ENCODE measurements at regions not wholly inside any gene's neighbourhood (a gene's known extent, or its start where the extent isn't known, plus 50 kb on each side); places are given as distances from the start of the nearest gene placed in this dataset.

DNA sequence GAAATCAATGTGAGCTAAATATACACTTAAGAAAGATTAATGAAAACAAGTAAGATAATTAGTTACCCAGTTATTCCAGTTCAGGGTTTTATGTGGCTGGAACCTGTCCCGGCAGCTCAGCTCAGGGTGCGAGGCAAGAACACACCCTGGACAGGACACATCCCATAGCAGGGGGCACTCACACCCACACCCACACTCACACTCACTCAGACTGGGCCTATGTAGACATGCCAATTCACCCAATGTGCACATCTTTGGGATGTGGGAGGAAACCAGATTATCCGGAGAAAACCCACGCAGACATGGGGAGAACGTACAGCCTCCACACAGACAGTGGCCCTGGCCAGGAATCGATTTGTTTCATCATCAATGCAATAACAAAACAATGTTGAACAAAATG lies 66.0 kb upstream of the TMCC3 start:
- H3K27me3 ChIP-seq (ENCODE audit: insufficient read depth, low read depth), result no peaks in the 10 kb centered on the region
- H3K9me3 ChIP-seq (ENCODE audit: insufficient read depth, low read depth), result no peaks in the 10 kb centered on the region
- BruUV-seq (replicated peaks), result no TSS peak
- ChIA-PET CTCF (no interaction called here), POLR2A (ENCODE audit: unreplicated experiment) (interaction anchor here (0.6 kb wide), 1 partner anchor 32 kb away, joined by 4 read pairs; no protein-coding TSS in a partner anchor)
- no peaks in the 10 kb centered on the region; the same call in 1 of the 2 replicates for H3F3A ChIP-seq (ENCODE audit: insufficient read depth, low read depth)
- no peak overlapping the region for H3K27ac ChIP-seq
- H3K36me3 ChIP-seq (ENCODE audit: low read depth), result no peaks in the 10 kb centered on the region
- no peaks in the 10 kb centered on the region; the same call in 1 of the 2 replicates for H3K4me1 ChIP-seq (replicated peaks; ENCODE audit: insufficient read depth)
- no peak overlapping the region for H3K4me3 ChIP-seq
- no peak for DNase-seq
- H3K4me2 ChIP-seq, result no peak overlapping the region
- TF ChIP-seq, protein P1, sequence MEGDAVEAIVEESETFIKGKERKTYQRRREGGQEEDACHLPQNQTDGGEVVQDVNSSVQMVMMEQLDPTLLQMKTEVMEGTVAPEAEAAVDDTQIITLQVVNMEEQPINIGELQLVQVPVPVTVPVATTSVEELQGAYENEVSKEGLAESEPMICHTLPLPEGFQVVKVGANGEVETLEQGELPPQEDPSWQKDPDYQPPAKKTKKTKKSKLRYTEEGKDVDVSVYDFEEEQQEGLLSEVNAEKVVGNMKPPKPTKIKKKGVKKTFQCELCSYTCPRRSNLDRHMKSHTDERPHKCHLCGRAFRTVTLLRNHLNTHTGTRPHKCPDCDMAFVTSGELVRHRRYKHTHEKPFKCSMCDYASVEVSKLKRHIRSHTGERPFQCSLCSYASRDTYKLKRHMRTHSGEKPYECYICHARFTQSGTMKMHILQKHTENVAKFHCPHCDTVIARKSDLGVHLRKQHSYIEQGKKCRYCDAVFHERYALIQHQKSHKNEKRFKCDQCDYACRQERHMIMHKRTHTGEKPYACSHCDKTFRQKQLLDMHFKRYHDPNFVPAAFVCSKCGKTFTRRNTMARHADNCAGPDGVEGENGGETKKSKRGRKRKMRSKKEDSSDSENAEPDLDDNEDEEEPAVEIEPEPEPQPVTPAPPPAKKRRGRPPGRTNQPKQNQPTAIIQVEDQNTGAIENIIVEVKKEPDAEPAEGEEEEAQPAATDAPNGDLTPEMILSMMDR (conservative IDR thresholded peaks at IDR 0.05), result no peak
- no peak for TF ChIP-seq EZH2 (IDR thresholded peaks at IDR 0.05; ENCODE audit: low read depth)
- H4K20me1 ChIP-seq (ENCODE audit: insufficient read depth), result no peaks in the 10 kb centered on the region
- H3K79me2 ChIP-seq (ENCODE audit: low read depth), result no peaks in the 10 kb centered on the region
- no peak overlapping the region for H2AFZ ChIP-seq
- H3K9me2 ChIP-seq (ENCODE audit: insufficient read depth), result no peaks in the 10 kb centered on the region
- intact Hi-C loops (cut with micrococcal nuclease; ENCODE audit: unreplicated experiment), result no loop called here

DNA sequence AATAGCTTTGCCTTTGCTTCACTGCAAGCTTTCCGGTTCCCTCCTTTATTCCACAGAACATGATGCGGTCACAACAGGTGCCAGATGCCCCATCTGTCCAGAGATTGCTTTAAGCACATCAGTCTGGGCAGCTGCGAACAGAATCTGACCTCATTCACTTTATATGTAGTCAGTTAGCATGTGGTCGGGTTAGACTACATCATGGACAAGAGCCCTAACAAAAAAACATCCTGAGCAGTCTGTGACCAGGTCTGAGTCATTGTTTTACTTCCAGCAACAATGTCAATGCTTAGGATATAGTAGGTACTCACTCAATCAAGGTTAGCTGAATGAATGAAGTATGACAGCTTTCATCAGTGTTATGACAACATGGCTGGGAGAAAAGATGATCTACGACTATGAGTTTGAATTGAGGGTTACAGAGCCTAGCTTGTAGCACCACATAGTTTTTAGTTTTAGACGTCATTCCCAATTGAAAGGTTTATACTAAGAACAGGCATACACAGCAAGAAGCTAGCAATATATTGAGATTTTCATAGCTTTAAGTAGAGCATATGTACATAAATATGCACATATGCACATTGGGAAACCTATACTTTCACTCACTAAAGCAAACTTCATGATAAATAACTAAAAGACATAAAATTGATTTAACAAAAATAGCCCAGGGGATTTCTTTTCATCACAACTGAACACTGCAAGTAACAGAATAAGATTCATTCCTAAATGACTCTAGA lies 64.2 kb upstream of the TMCC3 start:
- TF ChIP-seq, protein P1 (conservative IDR thresholded peaks at IDR 0.05), result no peak
- no peak for TF ChIP-seq EZH2 (IDR thresholded peaks at IDR 0.05; ENCODE audit: low read depth)
- H3K9me2 ChIP-seq (ENCODE audit: insufficient read depth), result no peaks in the 10 kb centered on the region
- no peak overlapping the region for H2AFZ ChIP-seq
- POLR2A ChIA-PET (ENCODE audit: unreplicated experiment), result no interaction called here
- H3K79me2 ChIP-seq (ENCODE audit: low read depth), result no peaks in the 10 kb centered on the region
- no peak overlapping the region for H3K4me2 ChIP-seq
- no peak overlapping the region for H3K27ac ChIP-seq
- no peak for DNase-seq
- H3K36me3 ChIP-seq (ENCODE audit: low read depth), result no peaks in the 10 kb centered on the region
- H3K4me1 ChIP-seq (replicated peaks; ENCODE audit: insufficient read depth), result no peaks in the 10 kb centered on the region; the same call in 1 of the 2 replicates
- intact Hi-C loops (cut with micrococcal nuclease; ENCODE audit: unreplicated experiment), result no loop called here
- H3F3A ChIP-seq (ENCODE audit: insufficient read depth, low read depth), result no peaks in the 10 kb centered on the region; the same call in 1 of the 2 replicates
- BruUV-seq (replicated peaks), result no TSS peak
- H3K27me3 ChIP-seq (ENCODE audit: insufficient read depth, low read depth), result no peaks in the 10 kb centered on the region
- CTCF ChIA-PET, result interaction anchor here (0.6 kb wide), 1 partner anchor 161 kb away, joined by 4 read pairs; no protein-coding TSS in a partner anchor
- no peaks in the 10 kb centered on the region for H3K9me3 ChIP-seq (ENCODE audit: insufficient read depth, low read depth)
- H4K20me1 ChIP-seq (ENCODE audit: insufficient read depth), result no peaks in the 10 kb centered on the region
- no peak overlapping the region for H3K4me3 ChIP-seq

DNA sequence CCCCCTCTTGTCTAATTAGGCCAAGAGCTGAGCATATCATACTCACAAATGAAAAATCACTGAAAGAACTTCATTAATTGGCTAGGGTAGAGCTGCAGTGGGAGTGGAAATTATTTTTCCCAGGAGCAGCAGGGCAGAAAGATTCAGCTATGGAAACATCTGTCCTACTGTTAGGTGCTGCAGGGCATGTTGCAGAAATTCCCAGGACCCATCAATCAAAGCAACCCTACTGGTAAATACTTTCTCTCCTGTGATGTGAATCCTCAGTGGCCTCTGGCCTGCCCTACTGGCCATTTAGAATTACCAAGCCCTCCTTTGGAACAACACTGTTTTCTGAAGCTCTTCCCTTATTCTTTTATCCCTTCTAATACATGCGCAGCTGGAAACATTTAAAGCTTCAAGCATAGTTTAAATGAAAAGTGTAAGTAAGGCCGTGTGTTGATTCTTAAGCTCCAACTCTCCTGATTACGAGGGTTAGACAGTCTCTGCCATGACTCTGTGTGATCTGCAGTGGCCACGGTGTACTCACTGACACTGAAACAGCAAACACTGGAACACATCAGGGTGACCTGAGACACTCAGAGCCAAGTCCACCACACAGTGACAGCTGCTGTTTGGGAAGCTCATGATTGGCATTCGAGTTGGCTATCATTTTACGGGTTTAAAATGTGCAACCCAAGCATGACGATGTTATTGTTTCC lies 62.6 kb upstream of the TMCC3 start:
- ChIA-PET POLR2A (ENCODE audit: unreplicated experiment) (interaction anchor here (0.6 kb wide), 1 partner anchor 151 kb away, joined by 5 read pairs; no protein-coding TSS in a partner anchor), CTCF (no interaction called here)
- Histone ChIP-seq H3F3A (ENCODE audit: insufficient read depth, low read depth) (no peaks in the 10 kb centered on the region; the same call in 1 of the 2 replicates), H3K9me3 (ENCODE audit: insufficient read depth, low read depth) (no peaks in the 10 kb centered on the region), H3K4me3 (no peak overlapping the region), H4K20me1 (ENCODE audit: insufficient read depth) (no peaks in the 10 kb centered on the region), H2AFZ (no peak overlapping the region), H3K27ac (no peak overlapping the region), H3K36me3 (ENCODE audit: low read depth) (no peaks in the 10 kb centered on the region), H3K4me2 (no peak overlapping the region), H3K4me1 (replicated peaks; ENCODE audit: insufficient read depth) (no peaks in the 10 kb centered on the region; the same call in 1 of the 2 replicates), H3K27me3 (ENCODE audit: insufficient read depth, low read depth) (no peaks in the 10 kb centered on the region), H3K9me2 (ENCODE audit: insufficient read depth) (no peaks in the 10 kb centered on the region), H3K79me2 (ENCODE audit: low read depth) (no peaks in the 10 kb centered on the region)
- DNase-seq, result no peak
- intact Hi-C loops (cut with micrococcal nuclease; ENCODE audit: unreplicated experiment), result no loop called here
- no TSS peak for BruUV-seq (replicated peaks)
- TF ChIP-seq, protein P1 (conservative IDR thresholded peaks at IDR 0.05), result no peak
- no peak for TF ChIP-seq EZH2 (IDR thresholded peaks at IDR 0.05; ENCODE audit: low read depth)
